NCI-H526 treated with DMSO at 0.1 percent for 48 hours (cell line): ENCODE measurements at regions not wholly inside any gene's neighbourhood (a gene's known extent, or its start where the extent isn't known, plus 50 kb on each side); places are given as distances from the start of the nearest gene placed in this dataset.

Experiments used
- DNase-seq: peaks from one replicate; lab custom pipeline; 2025; lab: John Stamatoyannopoulos, UW

GRCh38 chr18:73852789-73853549, 294.7 kb downstream of the FBXO15 start:
- no peak for DNase-seq

DNA sequence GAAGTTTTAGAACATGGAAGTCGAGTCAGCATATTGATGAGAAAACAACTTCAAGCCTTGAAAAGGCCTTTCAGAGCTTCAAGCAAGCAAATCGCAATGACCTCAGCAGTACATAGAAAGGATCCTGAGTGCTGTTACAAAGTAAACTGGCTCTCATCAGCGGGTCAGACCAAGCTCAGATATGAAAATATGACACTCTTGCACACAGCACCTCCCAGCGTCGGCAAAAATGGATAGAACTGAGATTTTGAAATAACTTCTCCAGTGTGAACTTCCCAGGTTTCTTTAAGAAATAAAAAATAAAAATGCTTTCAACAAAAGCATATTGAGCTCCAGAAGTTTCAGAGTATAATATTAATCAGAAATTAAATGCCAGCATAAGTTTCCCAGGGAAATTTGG, 296.9 kb downstream of the FBXO15 start:
- no peak for DNase-seq

GRCh38 chr18:73848656-73849055, 299.0 kb downstream of the FBXO15 start:
- no peak for DNase-seq

- no peak for DNase-seq
Observed at GRCh38 chr18:73843455-73843854, 304.2 kb downstream of the FBXO15 start.

GRCh38 chr18:73842795-73843394, 304.7 kb downstream of the FBXO15 start:
- no peak for DNase-seq

DNA sequence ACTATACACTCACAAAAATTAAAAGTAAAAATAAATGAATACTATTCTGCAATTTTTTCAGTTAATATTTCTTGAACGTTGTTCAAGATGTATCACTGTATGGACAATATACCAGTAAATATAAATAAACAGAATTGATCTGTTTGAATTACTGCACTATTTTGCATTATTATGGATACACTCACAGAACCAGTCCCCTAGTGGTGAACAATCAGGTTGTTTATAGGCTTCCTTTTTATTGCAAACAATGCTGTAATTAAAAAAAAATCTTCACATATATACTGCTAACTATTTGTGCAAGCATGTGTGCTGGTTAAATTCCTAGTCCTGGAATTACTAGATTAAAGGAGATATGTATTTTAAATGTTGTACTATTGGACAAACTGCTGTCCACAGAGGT, 306.0 kb downstream of the FBXO15 start:
- no peak for DNase-seq

DNA sequence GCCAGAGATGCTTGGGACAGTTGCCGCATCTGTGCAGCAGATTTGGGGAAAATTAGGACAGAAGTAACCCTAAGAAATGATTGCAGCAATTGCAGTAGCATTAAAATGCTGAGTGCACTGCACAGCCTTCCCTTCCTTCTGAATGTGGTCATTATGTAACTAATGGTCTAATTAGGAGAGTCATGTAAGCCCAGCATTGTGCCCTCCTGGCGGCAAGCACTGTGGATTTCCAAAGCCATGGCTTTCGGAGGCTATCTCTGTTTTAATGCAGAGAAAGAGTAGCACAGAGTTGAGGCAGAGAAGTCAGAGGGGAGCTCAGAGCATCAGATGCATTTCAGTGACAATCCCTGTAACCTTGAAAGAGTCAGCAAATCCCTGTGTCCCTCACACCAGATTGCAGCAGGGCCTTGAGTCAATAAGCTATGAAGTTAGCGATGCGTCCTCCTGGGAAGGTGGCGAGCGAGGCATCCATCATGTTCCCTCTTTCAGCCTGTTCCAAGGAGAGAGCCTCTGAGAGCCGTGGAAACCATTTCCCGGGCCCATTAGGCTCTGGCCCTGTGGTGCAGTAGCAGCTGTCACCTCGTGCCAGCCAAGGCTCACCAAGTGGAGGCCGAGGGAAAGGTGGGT, 307.2 kb downstream of the FBXO15 start:
- DNase-seq, result no peak

- DNase-seq, result no peak
Observed at GRCh38 chr18:73839441-73839840, 308.2 kb downstream of the FBXO15 start.

GRCh38 chr18:73838107-73838506, 309.5 kb downstream of the FBXO15 start:
- DNase-seq, result no peak

GRCh38 chr18:73835656-73836364, 311.8 kb downstream of the FBXO15 start:
- DNase-seq, result no peak

GRCh38 chr18:73835039-73835438, 312.6 kb downstream of the FBXO15 start:
- no peak for DNase-seq

DNA sequence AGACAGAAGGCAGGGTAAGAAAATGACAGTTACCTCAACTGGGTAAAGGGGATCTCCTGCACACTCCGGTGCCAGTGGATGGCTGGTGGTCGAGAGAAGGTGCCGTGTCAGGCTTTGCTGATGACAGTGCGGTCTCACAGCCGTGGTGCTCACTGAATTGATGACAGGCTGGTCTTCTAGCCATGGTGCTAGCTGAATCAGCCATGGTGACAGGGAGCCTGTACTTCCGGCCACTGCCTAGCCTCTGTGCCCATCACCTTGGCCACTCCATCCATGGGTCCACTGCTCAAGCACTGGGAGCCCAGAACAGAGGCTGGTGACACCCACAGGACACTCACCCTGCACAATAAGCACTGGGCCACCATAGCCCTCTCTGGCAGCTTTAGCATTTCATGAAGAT, 315.9 kb downstream of the FBXO15 start:
- no peak for DNase-seq

DNA sequence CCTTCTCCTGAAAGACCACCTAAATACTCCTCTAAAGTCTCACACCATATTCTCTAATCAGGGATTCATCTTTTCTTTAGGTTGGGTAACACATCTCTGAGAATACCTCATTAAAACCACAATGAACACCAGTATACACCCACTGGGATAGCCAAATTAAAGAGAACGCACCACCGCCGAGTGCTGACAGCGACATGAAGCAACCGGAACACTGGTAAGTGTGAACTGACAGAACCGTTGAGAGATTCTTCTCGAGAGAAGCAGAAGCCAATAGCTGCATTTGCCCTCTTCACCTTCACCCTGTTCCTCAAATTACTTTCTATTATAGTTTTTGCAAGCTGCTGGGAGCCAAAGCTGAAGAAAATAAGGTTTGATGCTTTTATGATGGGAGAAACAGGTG, 318.5 kb downstream of the FBXO15 start:
- no peak for DNase-seq

DNA sequence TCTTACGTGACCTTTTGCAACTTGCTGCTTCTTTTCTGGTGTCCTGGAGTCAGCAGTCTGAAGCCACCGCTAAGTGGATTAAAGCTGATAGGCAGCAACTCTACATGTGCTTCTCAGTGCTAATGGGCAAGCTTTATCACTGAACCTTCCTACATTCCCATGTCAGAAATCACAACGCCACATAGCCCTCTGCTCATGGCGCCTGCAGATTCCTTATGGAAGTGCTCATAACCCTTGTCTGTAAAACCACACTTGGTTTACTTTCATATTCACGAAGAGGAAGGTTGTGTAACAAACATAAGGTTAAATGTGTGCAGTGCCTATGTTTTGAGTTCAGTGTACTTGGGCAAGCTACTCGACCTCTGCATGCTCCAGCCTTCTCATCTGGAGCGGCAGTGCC, 319.8 kb downstream of the FBXO15 start:
- no peak for DNase-seq

DNA sequence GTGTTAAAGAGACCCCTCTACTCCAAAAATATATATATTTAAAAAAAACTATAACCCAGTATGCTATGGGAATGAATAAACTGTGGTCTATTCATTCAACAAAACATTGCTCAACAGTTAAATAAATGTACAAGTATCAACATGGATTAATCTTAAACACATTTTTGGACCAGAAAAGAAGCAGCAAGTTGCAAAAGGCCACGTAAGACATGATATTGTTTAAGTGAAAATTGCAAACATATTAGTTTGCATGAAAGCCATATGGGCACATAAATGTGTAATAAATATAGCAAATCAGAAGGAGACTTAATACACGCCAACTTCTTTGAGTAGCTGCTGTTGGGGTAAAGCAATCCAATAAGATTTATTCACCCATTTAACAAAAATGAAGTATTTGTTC, 321.5 kb downstream of the FBXO15 start:
- no peak for DNase-seq

DNA sequence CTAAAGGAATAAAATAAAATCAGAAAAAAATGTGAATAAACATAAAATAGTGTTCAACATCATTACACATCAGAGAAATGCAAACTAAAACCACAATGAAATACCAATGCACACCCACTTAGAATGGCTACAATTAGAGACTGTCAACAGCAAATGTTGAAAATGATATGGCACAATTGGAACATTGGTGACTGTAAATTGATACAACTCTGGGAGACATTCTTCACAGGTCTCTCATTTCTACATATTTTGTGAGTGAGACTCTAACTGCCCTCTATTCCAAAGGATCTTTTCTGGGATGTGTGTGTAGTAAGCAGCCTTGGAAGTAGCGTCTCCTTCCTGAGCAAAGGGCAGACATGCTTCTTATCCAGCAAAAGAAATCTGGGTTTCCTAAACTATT, 323.0 kb downstream of the FBXO15 start:
- DNase-seq, result no peak

DNA sequence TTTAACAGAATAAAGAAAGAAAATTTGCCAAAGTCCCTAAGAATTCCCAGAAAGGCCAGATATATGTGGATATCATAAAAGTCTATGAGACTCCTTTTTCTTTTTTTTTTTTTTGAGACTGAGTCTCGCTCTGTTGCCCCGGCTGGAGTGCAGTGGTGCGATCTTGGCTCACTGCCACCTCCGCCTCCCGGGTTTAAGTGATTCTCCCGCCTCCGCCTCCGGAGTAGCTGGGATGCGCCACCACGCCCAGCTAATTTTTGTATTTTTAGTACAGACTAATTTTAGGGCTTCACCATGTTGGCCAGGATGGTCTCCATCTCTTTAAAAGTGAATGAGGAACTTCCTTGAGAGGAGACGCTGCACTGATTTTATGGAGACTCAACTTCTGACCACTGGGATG, 335.2 kb downstream of the FBXO15 start:
- no peak for DNase-seq

- DNase-seq, result no peak
Observed at GRCh38 chr18:73807551-73808192, 340.0 kb downstream of the FBXO15 start.

DNA sequence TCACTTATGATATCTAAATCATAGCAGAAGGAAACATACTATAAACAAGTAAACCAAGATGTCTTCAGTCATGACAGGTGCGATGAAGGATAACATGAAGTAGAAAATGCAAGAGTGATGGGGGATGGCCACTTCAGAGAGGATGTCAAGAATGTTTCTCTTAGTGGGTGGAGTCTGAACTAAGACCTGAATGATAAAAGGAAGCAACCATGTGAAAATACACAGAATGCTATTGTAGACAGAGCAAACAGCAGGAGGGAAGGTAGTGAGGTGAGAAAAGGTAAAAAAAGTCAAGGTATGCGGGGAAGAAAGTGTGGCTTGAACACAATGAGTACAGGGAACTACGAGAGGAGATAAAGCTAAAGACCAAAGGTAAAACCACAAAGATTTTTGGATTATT, 341.6 kb downstream of the FBXO15 start:
- DNase-seq, result no peak

- DNase-seq, result no peak
Observed at GRCh38 chr18:73797419-73797818, 350.2 kb downstream of the FBXO15 start.

DNA sequence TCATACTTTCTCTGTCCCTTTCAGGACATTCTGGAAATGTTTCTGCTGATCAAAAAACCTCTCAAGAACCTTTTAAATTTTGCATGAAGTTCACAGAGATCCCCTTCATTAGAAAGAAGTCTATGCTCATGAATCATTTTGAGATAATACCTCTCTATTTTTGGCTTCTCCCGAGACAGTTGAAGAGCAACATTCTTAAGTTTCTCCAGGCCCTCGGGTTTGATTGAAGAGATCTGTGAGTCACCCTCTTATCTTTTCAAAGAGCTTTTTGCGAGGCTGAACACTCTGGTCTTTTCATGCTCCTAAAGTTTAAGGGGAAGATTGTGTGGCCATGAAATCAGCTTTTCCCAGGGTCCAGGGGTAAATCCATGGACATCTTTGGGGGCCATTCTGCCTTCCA, 354.2 kb downstream of the FBXO15 start:
- no peak for DNase-seq

DNA sequence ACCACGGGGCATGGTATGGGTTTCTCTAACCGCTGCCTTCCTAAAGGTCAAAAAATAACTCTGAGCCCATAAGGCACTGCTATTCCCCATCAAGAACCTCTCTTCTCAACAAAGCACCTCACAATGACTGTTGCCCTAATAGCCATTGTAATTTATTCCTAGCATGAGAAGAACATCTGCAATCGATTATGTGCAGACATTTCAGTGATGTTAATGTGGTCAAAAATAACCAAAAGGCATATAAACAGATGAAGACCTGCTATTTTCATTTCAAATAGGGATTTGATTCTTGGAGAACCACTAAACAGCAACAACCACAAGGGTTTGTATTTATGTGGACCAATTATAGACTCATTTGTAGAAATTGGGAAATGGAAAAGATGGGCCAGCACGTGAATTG, 356.6 kb downstream of the FBXO15 start:
- DNase-seq, result no peak
